H9 (cell line): ENCODE measurements at regions not wholly inside any gene's neighbourhood (a gene's known extent, or its start where the extent isn't known, plus 50 kb on each side); places are given as distances from the start of the nearest gene placed in this dataset.

Experiments used
- DNase-seq: peaks from one replicate; pipeline ENCODE4 v3.0.0-alpha.2; 2017
- H2AFZ ChIP-seq: one replicate; pipeline ENCODE4 v1.6.1; 2013; ENCODE audit warnings: mild to moderate bottlenecking, low read length, control low read depth, moderate library complexity
- H2AK5ac ChIP-seq: 2 replicates; pipeline ENCODE4 v1.6.1; 2013; ENCODE audit warnings: low read length, control low read depth, mixed read lengths; ENCODE audit not compliant: insufficient read length
- H2BK120ac ChIP-seq: one replicate; pipeline ENCODE4 v1.6.1; 2013; ENCODE audit warnings: low read depth, mild to moderate bottlenecking, low read length, control low read depth, inconsistent platforms; ENCODE audit not compliant: poor library complexity, severe bottlenecking
- H2BK12ac ChIP-seq: 2 replicates; pipeline ENCODE4 v1.6.1; 2013; ENCODE audit warnings: low read length, control low read depth, mixed read lengths, low read depth; ENCODE audit not compliant: insufficient read length
- H2BK15ac ChIP-seq: 2 replicates; pipeline ENCODE4 v1.6.1; 2013; ENCODE audit warnings: low read depth, low read length, control low read depth
- H2BK20ac ChIP-seq: one replicate; pipeline ENCODE4 v1.6.1; 2013; ENCODE audit warnings: low read depth, mild to moderate bottlenecking, low read length, control low read depth, inconsistent platforms; ENCODE audit not compliant: poor library complexity, severe bottlenecking
- H2BK5ac ChIP-seq: 2 replicates; pipeline ENCODE4 v1.6.1; 2013; ENCODE audit warnings: low read length, control low read depth, mixed read lengths; ENCODE audit not compliant: insufficient read length
- H3K14ac ChIP-seq: 2 replicates; pipeline ENCODE4 v1.6.1; 2013; ENCODE audit warnings: low read length, control low read depth; ENCODE audit not compliant: insufficient read depth
- H3K18ac ChIP-seq: 2 replicates; pipeline ENCODE4 v1.6.1; 2013; ENCODE audit warnings: low read depth, mild to moderate bottlenecking, mixed read lengths, low read length, control low read depth; ENCODE audit not compliant: insufficient read length
- H3K23ac ChIP-seq: 2 replicates; pipeline ENCODE4 v1.6.1; 2013; ENCODE audit warnings: low read length, control low read depth, mixed read lengths, low read depth; ENCODE audit not compliant: insufficient read length
- H3K23me2 ChIP-seq: 2 replicates; pipeline ENCODE4 v1.6.1; 2013; ENCODE audit warnings: low read depth, mild to moderate bottlenecking, mixed read lengths, low read length, control low read depth; ENCODE audit not compliant: insufficient read length, poor library complexity, severe bottlenecking
- H3K27ac ChIP-seq: 2 replicates; pipeline ENCODE4 v1.5.1; 2013; ENCODE audit warnings: low read length, control low read depth, mixed read lengths, low read depth; ENCODE audit not compliant: insufficient read length
- H3K27me3 ChIP-seq: 2 replicates; pipeline ENCODE4 v1.6.1; 2013; ENCODE audit warnings: low read length, control low read depth, inconsistent platforms; ENCODE audit not compliant: insufficient read depth
- H3K4ac ChIP-seq: 2 replicates; pipeline ENCODE4 v1.6.1; 2013; ENCODE audit warnings: low read depth, mild to moderate bottlenecking, control low read depth, inconsistent platforms, low read length, moderate library complexity
- H3K4me1 ChIP-seq: 2 replicates; pipeline ENCODE4 v1.6.1; 2013; ENCODE audit warnings: low read length, control low read depth, inconsistent platforms; ENCODE audit not compliant: insufficient read depth
- H3K4me2 ChIP-seq: 2 replicates; pipeline ENCODE4 v1.6.1; 2013; ENCODE audit warnings: low read length, control low read depth, mixed read lengths; ENCODE audit not compliant: insufficient read length, insufficient read depth
- H3K56ac ChIP-seq: 2 replicates; pipeline ENCODE4 v1.6.1; 2013; ENCODE audit warnings: low read depth, mild to moderate bottlenecking, mixed read lengths, low read length, control low read depth; ENCODE audit not compliant: insufficient read length
- H3K79me1 ChIP-seq: 2 replicates; pipeline ENCODE4 v1.6.1; 2013; ENCODE audit warnings: low read depth, mild to moderate bottlenecking, moderate library complexity, low read length, control low read depth, inconsistent platforms; ENCODE audit not compliant: insufficient read depth, poor library complexity, severe bottlenecking
- H3K79me2 ChIP-seq: 2 replicates; pipeline ENCODE4 v1.6.1; 2013; ENCODE audit warnings: low read length, control low read depth, inconsistent platforms; ENCODE audit not compliant: insufficient read depth
- H3K9ac ChIP-seq: 2 replicates; pipeline ENCODE4 v1.6.1; 2013; ENCODE audit warnings: low read length, control low read depth, mixed read lengths; ENCODE audit not compliant: insufficient read length; ENCODE audit errors: extremely low read depth
- H3K9me3 ChIP-seq: one replicate; pipeline ENCODE4 v1.6.1; 2013; ENCODE audit warnings: low read depth, low read length, inconsistent platforms; ENCODE audit not compliant: control insufficient read depth
- H3T11ph ChIP-seq: one replicate; pipeline ENCODE4 v1.6.1; 2013; ENCODE audit warnings: mild to moderate bottlenecking, low read length, control low read depth, inconsistent platforms
- H4K20me1 ChIP-seq: one replicate; pipeline ENCODE4 v1.6.1; 2013; ENCODE audit not compliant: control insufficient read depth, insufficient read length, insufficient read depth
- H4K5ac ChIP-seq: 2 replicates; pipeline ENCODE4 v1.6.1; 2013; ENCODE audit warnings: low read depth, mild to moderate bottlenecking, mixed read lengths, low read length, control low read depth; ENCODE audit not compliant: insufficient read length
- H4K8ac ChIP-seq: replicated peaks from 2 replicates; pipeline ENCODE4 v1.6.1; 2013; ENCODE audit warnings: low read length, control low read depth, mixed read lengths, low read depth; ENCODE audit not compliant: insufficient read length
- H4K91ac ChIP-seq: 2 replicates; pipeline ENCODE4 v1.6.1; 2013; ENCODE audit warnings: low read depth, mild to moderate bottlenecking, moderate library complexity, mixed read lengths, low read length, control low read depth; ENCODE audit not compliant: insufficient read length
- H3K27ac Mint-ChIP-seq, 3 experiments: 2 replicates in 2 of 3; 3 replicates in 1 of 3; pipeline ENCODE4 v1.8.0; 2020 to 2021; ENCODE audit warnings: mixed read lengths in 3 of 3, mild to moderate bottlenecking in 1 of 3, moderate library complexity in 1 of 3
- H3K27me3 Mint-ChIP-seq: 2 replicates; pipeline ENCODE4 v1.8.0; 2021; ENCODE audit warnings: low read depth, mild to moderate bottlenecking, moderate library complexity, mixed read lengths
- H3K36me3 Mint-ChIP-seq, 3 experiments: 2 replicates in 2 of 3; 3 replicates in 1 of 3; pipeline ENCODE4 v1.8.0; 2020 to 2021; ENCODE audit warnings: low read depth in 3 of 3, mixed read lengths in 3 of 3; ENCODE audit not compliant: insufficient read depth in 1 of 3
- H3K4me1 Mint-ChIP-seq, 2 experiments: 2 replicates each; pipeline ENCODE4 v1.8.0; 2020; ENCODE audit warnings: mixed read lengths in 2 of 2
- H3K4me3 Mint-ChIP-seq, 2 experiments: 2 replicates in 1 of 2; 3 replicates in 1 of 2; pipeline ENCODE4 v1.8.0; 2020 to 2021; ENCODE audit warnings: mild to moderate bottlenecking in 2 of 2, mixed read lengths in 2 of 2, moderate library complexity in 1 of 2
- H3K9me3 Mint-ChIP-seq, 2 experiments: 2 replicates in 1 of 2; 3 replicates in 1 of 2; pipeline ENCODE4 v1.8.0; 2020; ENCODE audit warnings: mild to moderate bottlenecking in 2 of 2, mixed read lengths in 2 of 2, moderate library complexity in 1 of 2
- CTCF ChIP-seq: fragments of 200-600 bp; sonication (generic); conservative IDR thresholded peaks from 3 replicates; pipeline ENCODE4 v1.8.0; 2021; ENCODE audit warnings: antibody characterized with exemption, mild to moderate bottlenecking
- WGBS: extraction: QIAGEN DNeasy Blood & Tissue Kit; methylation state at CpG from one replicate; pipeline ENCODE4 v1.1.7; 2013; ENCODE audit warnings: missing lambda C conversion rate, low lambda C conversion rate, mixed read lengths; ENCODE audit not compliant: insufficient read length; ENCODE audit errors: extremely low coverage; 5-methylcytosine and 5-hydroxymethylcytosine counted together

GRCh38 chr4:130147641-130148040 is 1051.7 kb downstream of the C4orf33 start:
- peak overlapping the region; percentile 64 for H3K18ac ChIP-seq
- no peak overlapping the region for H3K4ac ChIP-seq
- no peak overlapping the region for H4K8ac ChIP-seq
- H2AK5ac ChIP-seq: no peak overlapping the region
- H3K36me3 Mint-ChIP-seq: peaks cover 0 to 3% (median 2%) of the 10 kb centered on the region in 3 experiments; a peak in 2 of 7 replicates
- H3K79me2 ChIP-seq: no peaks in the 10 kb centered on the region
- H2BK20ac ChIP-seq: no peak overlapping the region
- no peak overlapping the region for H3K23ac ChIP-seq
- no peak overlapping the region for H2BK5ac ChIP-seq
- no peak overlapping the region for H3K4me2 ChIP-seq
- H3K9me3 Mint-ChIP-seq: peaks cover 0 to 2% of the 10 kb centered on the region in 2 experiments; a peak in 1 of 5 replicates
- H3K27me3 ChIP-seq: no peaks in the 10 kb centered on the region
- no peak overlapping the region for H2AFZ ChIP-seq
- DNase-seq: peak; percentile 30
- no peak for TF ChIP-seq CTCF
- H2BK120ac ChIP-seq: no peak overlapping the region
- H3K27me3 Mint-ChIP-seq: no peaks in the 10 kb centered on the region
- H3K27ac Mint-ChIP-seq: peak overlapping the region in 2 of 3 experiments; percentile 71 to 73; a peak in 3 of 7 replicates
- no peaks in the 10 kb centered on the region for H3K79me1 ChIP-seq
- H3K23me2 ChIP-seq: no peaks in the 10 kb centered on the region
- H3K27ac ChIP-seq: no peak overlapping the region
- H4K5ac ChIP-seq: no peak overlapping the region
- H3K14ac ChIP-seq: no peak overlapping the region; the same call in 1 of the 2 replicates
- no peak overlapping the region for H4K91ac ChIP-seq
- H3K9me3 ChIP-seq: no peaks in the 10 kb centered on the region
- H4K20me1 ChIP-seq: no peaks in the 10 kb centered on the region
- H2BK12ac ChIP-seq: no peak overlapping the region
- no peak overlapping the region for H3K9ac ChIP-seq
- peaks cover 22 to 25% of the 10 kb centered on the region in 2 experiments for H3K4me1 Mint-ChIP-seq
- no peaks in the 10 kb centered on the region for H3K4me1 ChIP-seq
- WGBS: no CpG with 5 or more reads among the region's 2 CpGs
- no peak overlapping the region for H2BK15ac ChIP-seq
- no peak overlapping the region for H3K56ac ChIP-seq
- peak overlapping the region in 1 of 2 experiments; percentile 21; a peak in 1 of 5 replicates for H3K4me3 Mint-ChIP-seq
- H3T11ph ChIP-seq: no peak overlapping the region
